ENCODE measurements at regions not wholly inside any gene's neighbourhood (a gene's known extent, or its start where the extent isn't known, plus 50 kb on each side); places are given as distances from the start of the nearest gene placed in this dataset.

GRCh38 chr11:33624083-33624482 is 76.5 kb downstream of the C11orf91 start:
- TF ChIP-seq CTCF (IDR thresholded peaks at IDR 0.05) (no peak), POLR2A (IDR thresholded peaks at IDR 0.05) (no peak), POLR2AphosphoS5 (IDR thresholded peaks at IDR 0.05; ENCODE audit: insufficient read depth in 1 of 2, low read depth in 1 of 2) (no peak)

All from vagina (tissue), 2 donors.